ENCODE measurements at regions not wholly inside any gene's neighbourhood (a gene's known extent, or its start where the extent isn't known, plus 50 kb on each side); places are given as distances from the start of the nearest gene placed in this dataset.

- H3K79me2 ChIP-seq (ENCODE audit: insufficient read depth, low read length), result no peaks in the 10 kb centered on the region
- H3K9ac ChIP-seq (ENCODE audit: extremely low read depth, insufficient read length, low read length), result no peak overlapping the region
- H2BK15ac ChIP-seq (ENCODE audit: low read depth, low read length), result no peak overlapping the region
- no peak overlapping the region for H2BK5ac ChIP-seq (ENCODE audit: insufficient read length, low read length)
- no peaks in the 10 kb centered on the region for H3K23me2 ChIP-seq (ENCODE audit: insufficient read length, low read depth, low read length, poor library complexity, severe bottlenecking)
- no peak overlapping the region for H4K91ac ChIP-seq (ENCODE audit: insufficient read length, low read depth, low read length)
- no peak for DNase-seq
- no peaks in the 10 kb centered on the region for H3K27me3 ChIP-seq (ENCODE audit: insufficient read depth, low read length)
- WGBS (ENCODE audit: extremely low coverage, insufficient read length, low lambda C conversion rate), result no CpG with 5 or more reads among the region's 1 CpG
- H3K27ac Mint-ChIP-seq, result no peak overlapping the region
- H3K4ac ChIP-seq (ENCODE audit: low read depth, low read length), result no peak overlapping the region
- H3K23ac ChIP-seq (ENCODE audit: insufficient read length, low read depth, low read length), result no peak overlapping the region
- H4K5ac ChIP-seq (ENCODE audit: insufficient read length, low read depth, low read length), result no peak overlapping the region
- H3K14ac ChIP-seq (ENCODE audit: insufficient read depth, low read length), result no peak overlapping the region
- H3K27me3 Mint-ChIP-seq (ENCODE audit: low read depth), result no peaks in the 10 kb centered on the region
- no peak overlapping the region for H2BK12ac ChIP-seq (ENCODE audit: insufficient read length, low read depth, low read length)
- TF ChIP-seq CTCF (conservative IDR thresholded peaks at IDR 0.05), result no peak
- no peaks in the 10 kb centered on the region for H3K4me1 ChIP-seq (ENCODE audit: insufficient read depth, low read length)
- no peak overlapping the region for H3K18ac ChIP-seq (ENCODE audit: insufficient read length, low read depth, low read length)
- H2AFZ ChIP-seq (ENCODE audit: low read length), result no peak overlapping the region
- no peak overlapping the region for H2BK120ac ChIP-seq (ENCODE audit: low read depth, low read length, poor library complexity, severe bottlenecking)
- H4K20me1 ChIP-seq (ENCODE audit: control insufficient read depth, insufficient read depth, insufficient read length), result no peaks in the 10 kb centered on the region
- no peak overlapping the region for H3K4me3 Mint-ChIP-seq
- H3K9me3 Mint-ChIP-seq, result peaks cover 0 to 2% of the 10 kb centered on the region in 2 experiments; a peak in 1 of 5 replicates
- no peaks in the 10 kb centered on the region for H3K36me3 Mint-ChIP-seq (ENCODE audit: insufficient read depth in 1 of 3, low read depth in 3 of 3)
- H3K4me2 ChIP-seq (ENCODE audit: insufficient read depth, insufficient read length, low read length), result no peak overlapping the region
- no peak overlapping the region for H2BK20ac ChIP-seq (ENCODE audit: low read depth, low read length, poor library complexity, severe bottlenecking)
- H3K9me3 ChIP-seq (ENCODE audit: control insufficient read depth, low read depth, low read length), result no peaks in the 10 kb centered on the region
- no peak overlapping the region for H4K8ac ChIP-seq (replicated peaks; ENCODE audit: insufficient read length, low read depth, low read length)
- H3K27ac ChIP-seq (ENCODE audit: insufficient read length, low read depth, low read length), result no peak overlapping the region
- no peaks in the 10 kb centered on the region for H3K4me1 Mint-ChIP-seq
- no peak overlapping the region for H3K56ac ChIP-seq (ENCODE audit: insufficient read length, low read depth, low read length)
- no peaks in the 10 kb centered on the region for H3K79me1 ChIP-seq (ENCODE audit: insufficient read depth, low read depth, low read length, poor library complexity, severe bottlenecking)
- no peak overlapping the region for H3T11ph ChIP-seq (ENCODE audit: low read length)
- no peak overlapping the region for H2AK5ac ChIP-seq (ENCODE audit: insufficient read length, low read length)
These were observed 214.6 kb upstream of the RGS18 start for GRCh38 chr1:191943684-191944083.
